ENCODE measurements at regions not wholly inside any gene's neighbourhood (a gene's known extent, or its start where the extent isn't known, plus 50 kb on each side); places are given as distances from the start of the nearest gene placed in this dataset.

- TF ChIP-seq ZNF18 (tag by site-specific recombination; IDR thresholded peaks at IDR 0.05) (no peak), CTCF (tag by site-specific recombination; IDR thresholded peaks at IDR 0.05) (no peak), ZNF148 (tag by site-specific recombination; IDR thresholded peaks at IDR 0.05; ENCODE audit: borderline replicate concordance) (no peak), HOXD13 (CRISPR knock-in tag; IDR thresholded peaks at IDR 0.05; ENCODE audit: borderline replicate concordance) (no peak), ZNF354C (tag by site-specific recombination; IDR thresholded peaks at IDR 0.05; ENCODE audit: borderline replicate concordance, low read depth) (no peak), ZNF544 (tag by site-specific recombination; IDR thresholded peaks at IDR 0.05) (no peak), ZNF157 (tag by site-specific recombination; IDR thresholded peaks at IDR 0.05) (no peak), ATF2 (tag by site-specific recombination; IDR thresholded peaks at IDR 0.05; ENCODE audit: low read depth) (no peak), KLF7 (tag by site-specific recombination; IDR thresholded peaks at IDR 0.05; ENCODE audit: borderline replicate concordance) (no peak), ZBTB7A (tag by site-specific recombination; IDR thresholded peaks at IDR 0.05; ENCODE audit: low read depth) (no peak), PRDM10 (tag by site-specific recombination; IDR thresholded peaks at IDR 0.05) (no peak), ZNF791 (tag by site-specific recombination; IDR thresholded peaks at IDR 0.05) (no peak), ZFP37 (tag by site-specific recombination; IDR thresholded peaks at IDR 0.05) (no peak), KLF9 (tag by site-specific recombination; IDR thresholded peaks at IDR 0.05; ENCODE audit: low read depth) (no peak)
These were observed 175.9 kb downstream of the ENC1 start for GRCh38 chr5:74464512-74465209.

Measured in HEK293 (cell line).